Stimulated activated naive B cell treated with anti-CD40 and anti-IgM and Interleukin-4, amounts not matched to agents 10 μg/mL and 1 μg/mL and 100 μg/mL, for 72 hours (primary cell): ENCODE measurements at regions not wholly inside any gene's neighbourhood (a gene's known extent, or its start where the extent isn't known, plus 50 kb on each side); places are given as distances from the start of the nearest gene placed in this dataset.
A peak's percentile ranks its signal among the peaks of the same experiment; 100 is the strongest.

Experiments
- ATAC-seq, 2 donors: fragments of 150-1000 bp; cut with Tn5 transposase; replicated peaks; 2 replicates each; pipeline ENCODE4 v1.10.0; 2021; ENCODE audit warnings: moderate library complexity in 1 of 2
- DNase-seq: peaks from one replicate; pipeline ENCODE4 v3.0.0; 2021
- H3K27ac Mint-ChIP-seq: one replicate; pipeline ENCODE4 v1.8.0; 2022; ENCODE audit warnings: mild to moderate bottlenecking, mixed read lengths
- H3K27me3 Mint-ChIP-seq, 2 donors: one replicate each; pipeline ENCODE4 v1.8.0; 2022; ENCODE audit warnings: mixed read lengths in 2 of 2
- H3K36me3 Mint-ChIP-seq, 2 donors: one replicate each; pipeline ENCODE4 v1.8.0; 2022; ENCODE audit warnings: mixed read lengths in 2 of 2, mild to moderate bottlenecking in 1 of 2
- H3K4me1 Mint-ChIP-seq, 2 donors: one replicate each; pipeline ENCODE4 v1.8.0; 2022; ENCODE audit warnings: mixed read lengths in 2 of 2, mild to moderate bottlenecking in 1 of 2
- H3K4me3 Mint-ChIP-seq, 2 donors: one replicate each; pipeline ENCODE4 v1.8.0; 2022; ENCODE audit warnings: mild to moderate bottlenecking in 2 of 2, mixed read lengths in 2 of 2, moderate library complexity in 1 of 2
- H3K9me3 Mint-ChIP-seq, 2 donors: one replicate each; pipeline ENCODE4 v1.8.0; 2022; ENCODE audit warnings: mixed read lengths in 2 of 2, mild to moderate bottlenecking in 1 of 2

GRCh38 chr13:40422588-40423235 lies 243.7 kb downstream of the FOXO1 start:
- H3K36me3 Mint-ChIP-seq: peaks cover 0 to 7% of the 10 kb centered on the region in 2 donors
- H3K27ac Mint-ChIP-seq: peak overlapping the region; percentile 33
- DNase-seq (no peak), ATAC-seq (no peak)
- peaks cover 2 to 4% of the 10 kb centered on the region in 2 donors for H3K9me3 Mint-ChIP-seq
- H3K27me3 Mint-ChIP-seq: no peaks in the 10 kb centered on the region
- peaks cover 18 to 54% of the 10 kb centered on the region in 2 donors for H3K4me1 Mint-ChIP-seq
- H3K4me3 Mint-ChIP-seq: no peak overlapping the region

- Mint-ChIP-seq H3K27me3 (no peaks in the 10 kb centered on the region), H3K27ac (no peak overlapping the region), H3K4me3 (no peak overlapping the region), H3K9me3 (no peaks in the 10 kb centered on the region), H3K4me1 (peaks cover 43 to 89% of the 10 kb centered on the region in 2 donors), H3K36me3 (peaks cover 0 to 4% of the 10 kb centered on the region in 2 donors)
- no peak for DNase-seq
- ATAC-seq: peak; percentile 12 to 26
These were observed 238.1 kb downstream of the FOXO1 start for GRCh38 chr13:40428354-40428753.

- no peak for DNase-seq
- H3K9me3 Mint-ChIP-seq: no peaks in the 10 kb centered on the region
- peaks cover 51 to 92% of the 10 kb centered on the region in 2 donors for H3K4me1 Mint-ChIP-seq
- no peaks in the 10 kb centered on the region for H3K27me3 Mint-ChIP-seq
- peak overlapping the region; percentile 57 for H3K27ac Mint-ChIP-seq
- H3K4me3 Mint-ChIP-seq: no peak overlapping the region
- ATAC-seq: no peak
- H3K36me3 Mint-ChIP-seq: peaks cover 0 to 4% of the 10 kb centered on the region in 2 donors
These were observed 236.5 kb downstream of the FOXO1 start for GRCh38 chr13:40429706-40430545.

GRCh38 chr13:40432018-40432978 lies 234.1 kb downstream of the FOXO1 start:
- peak; percentile 69 for DNase-seq
- Mint-ChIP-seq H3K27me3 (no peaks in the 10 kb centered on the region), H3K27ac (peak overlapping the region; percentile 93), H3K4me1 (peaks cover 52 to 85% of the 10 kb centered on the region in 2 donors), H3K9me3 (no peaks in the 10 kb centered on the region), H3K4me3 (peak overlapping the region; percentile 58 to 63), H3K36me3 (no peaks in the 10 kb centered on the region)
- ATAC-seq: peak; percentile 91 to 92

- no peak for ATAC-seq
- DNase-seq: no peak
- peaks cover 54 to 86% of the 10 kb centered on the region in 2 donors for H3K4me1 Mint-ChIP-seq
- no peaks in the 10 kb centered on the region for H3K27me3 Mint-ChIP-seq
- H3K36me3 Mint-ChIP-seq: no peaks in the 10 kb centered on the region
- H3K27ac Mint-ChIP-seq: peak overlapping the region; percentile 93
- no peaks in the 10 kb centered on the region for H3K9me3 Mint-ChIP-seq
- peak overlapping the region in 1 of 2 donors; percentile 16 for H3K4me3 Mint-ChIP-seq
These were observed 233.4 kb downstream of the FOXO1 start for GRCh38 chr13:40433001-40433400.

GRCh38 chr13:40433577-40433976 lies 232.9 kb downstream of the FOXO1 start:
- no peak overlapping the region for H3K4me3 Mint-ChIP-seq
- H3K36me3 Mint-ChIP-seq: no peaks in the 10 kb centered on the region
- peaks cover 55 to 86% of the 10 kb centered on the region in 2 donors for H3K4me1 Mint-ChIP-seq
- H3K9me3 Mint-ChIP-seq: no peaks in the 10 kb centered on the region
- no peaks in the 10 kb centered on the region for H3K27me3 Mint-ChIP-seq
- ATAC-seq (peak; percentile 33 to 47), DNase-seq (peak; percentile 36)
- H3K27ac Mint-ChIP-seq: peak overlapping the region; percentile 51

GRCh38 chr13:40434516-40435397 lies 231.7 kb downstream of the FOXO1 start:
- Mint-ChIP-seq H3K27me3 (no peaks in the 10 kb centered on the region), H3K4me3 (peak overlapping the region in 1 of 2 donors; percentile 14), H3K9me3 (no peaks in the 10 kb centered on the region), H3K27ac (peak overlapping the region; percentile 1), H3K4me1 (peaks cover 55 to 86% of the 10 kb centered on the region in 2 donors), H3K36me3 (no peaks in the 10 kb centered on the region)
- DNase-seq (no peak), ATAC-seq (no peak)

- H3K4me1 Mint-ChIP-seq: peaks cover 40 to 80% of the 10 kb centered on the region in 2 donors
- H3K27me3 Mint-ChIP-seq: no peaks in the 10 kb centered on the region
- peak overlapping the region; percentile 92 for H3K27ac Mint-ChIP-seq
- H3K4me3 Mint-ChIP-seq: peak overlapping the region; percentile 30 to 80
- no peaks in the 10 kb centered on the region for H3K36me3 Mint-ChIP-seq
- no peaks in the 10 kb centered on the region for H3K9me3 Mint-ChIP-seq
- no peak for DNase-seq
- no peak for ATAC-seq
These were observed 228.3 kb downstream of the FOXO1 start for GRCh38 chr13:40438022-40438680.

GRCh38 chr13:40438999-40439797 lies 227.2 kb downstream of the FOXO1 start:
- H3K27ac Mint-ChIP-seq: peak overlapping the region; percentile 92
- no peaks in the 10 kb centered on the region for H3K27me3 Mint-ChIP-seq
- DNase-seq (peak; percentile 20), ATAC-seq (peak; percentile 75 to 76)
- peaks cover 44 to 84% of the 10 kb centered on the region in 2 donors for H3K4me1 Mint-ChIP-seq
- no peaks in the 10 kb centered on the region for H3K36me3 Mint-ChIP-seq
- H3K9me3 Mint-ChIP-seq: no peaks in the 10 kb centered on the region
- peak overlapping the region; percentile 57 to 80 for H3K4me3 Mint-ChIP-seq

- H3K27ac Mint-ChIP-seq: peak overlapping the region; percentile 92
- DNase-seq (no peak), ATAC-seq (peak; percentile 52 to 53)
- H3K4me3 Mint-ChIP-seq: peak overlapping the region; percentile 57 to 61
- H3K4me1 Mint-ChIP-seq: peaks cover 44 to 85% of the 10 kb centered on the region in 2 donors
- no peaks in the 10 kb centered on the region for H3K36me3 Mint-ChIP-seq
- no peaks in the 10 kb centered on the region for H3K27me3 Mint-ChIP-seq
- no peaks in the 10 kb centered on the region for H3K9me3 Mint-ChIP-seq
These were observed 226.5 kb downstream of the FOXO1 start for GRCh38 chr13:40439928-40440327.

GRCh38 chr13:40440990-40441820 lies 225.2 kb downstream of the FOXO1 start:
- Mint-ChIP-seq H3K4me3 (no peak overlapping the region), H3K36me3 (peaks cover 0 to 1% of the 10 kb centered on the region in 2 donors), H3K27me3 (no peaks in the 10 kb centered on the region), H3K4me1 (peaks cover 44 to 86% of the 10 kb centered on the region in 2 donors), H3K9me3 (no peaks in the 10 kb centered on the region), H3K27ac (no peak overlapping the region)
- ATAC-seq (no peak), DNase-seq (no peak)
